Activated T-helper 2 cell treated with anti-CD3 and anti-CD28 coated beads, Interferon-gamma antibody, Interleukin-2, Interleukin-4, amounts not matched to agents 10 μg/mL and 5 μg/mL and 100 μg/mL, durations not matched to agents 14 hours and 24 hours and 36 hours (primary cell): ENCODE measurements at regions not wholly inside any gene's neighbourhood (a gene's known extent, or its start where the extent isn't known, plus 50 kb on each side); places are given as distances from the start of the nearest gene placed in this dataset.

ENCODE experiments used
- DNase-seq: peaks from one replicate; pipeline ENCODE4 v3.0.0; 2021; ENCODE audit warnings: low spot score
- H3K27ac Mint-ChIP-seq: one replicate; pipeline ENCODE4 v1.8.0; 2021; ENCODE audit warnings: mixed read lengths
- H3K27me3 Mint-ChIP-seq: one replicate; pipeline ENCODE4 v1.8.0; 2021; ENCODE audit warnings: low read depth, mixed read lengths
- H3K36me3 Mint-ChIP-seq: one replicate; pipeline ENCODE4 v1.8.0; 2021; ENCODE audit warnings: low read depth, mixed read lengths
- H3K4me1 Mint-ChIP-seq: one replicate; pipeline ENCODE4 v1.8.0; 2021; ENCODE audit warnings: low read depth, mixed read lengths
- H3K4me3 Mint-ChIP-seq: one replicate; pipeline ENCODE4 v1.8.0; 2021; ENCODE audit warnings: low read depth, mild to moderate bottlenecking, moderate library complexity, mixed read lengths
- H3K9me3 Mint-ChIP-seq: one replicate; pipeline ENCODE4 v1.8.0; 2021; ENCODE audit warnings: mixed read lengths
- intact Hi-C: fragments of 100-400 bp; cut with micrococcal nuclease; formaldehyde crosslinking; loops from one replicate; pipeline ENCODE4 v1.15.1; 2023

DNA sequence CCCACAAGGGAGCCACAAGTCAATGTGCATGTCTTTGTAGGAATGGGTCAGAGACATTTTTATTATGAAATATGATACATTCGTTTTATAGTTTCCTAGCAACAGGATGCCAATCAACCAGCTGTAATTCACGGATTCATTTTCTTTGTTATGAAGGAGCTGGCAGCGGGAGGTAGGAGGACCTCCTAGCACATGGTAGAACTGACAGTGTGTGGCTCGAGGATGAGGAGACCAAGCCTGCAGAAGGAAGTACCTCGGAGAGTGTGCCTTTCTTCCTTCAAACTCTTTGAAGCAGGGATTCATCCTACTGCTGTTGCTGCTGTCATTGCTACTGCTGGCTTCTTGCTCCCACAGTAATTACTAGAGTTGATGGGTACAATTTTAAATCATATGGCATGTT is 504.8 kb upstream of the KLHL29 start:
- Mint-ChIP-seq H3K36me3 (no peaks in the 10 kb centered on the region), H3K4me3 (no peak overlapping the region), H3K4me1 (no peaks in the 10 kb centered on the region), H3K27ac (no peak overlapping the region), H3K27me3 (no peaks in the 10 kb centered on the region), H3K9me3 (no peaks in the 10 kb centered on the region)
- no peak for DNase-seq
- intact Hi-C loops, result no loop called here

DNA sequence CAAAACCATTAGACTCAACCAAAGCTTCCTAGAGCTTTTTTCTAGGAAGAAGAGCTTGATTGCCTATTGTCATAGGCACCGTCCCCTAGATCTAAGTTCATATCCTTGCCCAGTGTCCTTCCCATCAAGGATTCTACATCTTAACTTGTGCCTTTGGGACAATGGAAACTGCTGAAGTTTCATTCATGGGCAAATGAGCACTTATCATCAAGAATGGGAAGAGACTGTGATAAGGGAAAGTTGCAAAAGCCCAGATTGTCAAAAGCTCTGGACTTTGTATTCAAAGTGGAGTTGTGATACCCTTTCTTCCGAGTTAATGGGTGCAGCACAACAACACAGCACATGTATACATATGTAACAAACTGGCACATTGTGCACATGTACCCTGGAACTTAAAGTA is 503.0 kb upstream of the KLHL29 start:
- Mint-ChIP-seq H3K27me3 (no peaks in the 10 kb centered on the region), H3K36me3 (no peaks in the 10 kb centered on the region), H3K4me3 (no peak overlapping the region), H3K4me1 (no peaks in the 10 kb centered on the region), H3K9me3 (no peaks in the 10 kb centered on the region), H3K27ac (no peak overlapping the region)
- intact Hi-C loops, result no loop called here
- DNase-seq, result no peak

DNA sequence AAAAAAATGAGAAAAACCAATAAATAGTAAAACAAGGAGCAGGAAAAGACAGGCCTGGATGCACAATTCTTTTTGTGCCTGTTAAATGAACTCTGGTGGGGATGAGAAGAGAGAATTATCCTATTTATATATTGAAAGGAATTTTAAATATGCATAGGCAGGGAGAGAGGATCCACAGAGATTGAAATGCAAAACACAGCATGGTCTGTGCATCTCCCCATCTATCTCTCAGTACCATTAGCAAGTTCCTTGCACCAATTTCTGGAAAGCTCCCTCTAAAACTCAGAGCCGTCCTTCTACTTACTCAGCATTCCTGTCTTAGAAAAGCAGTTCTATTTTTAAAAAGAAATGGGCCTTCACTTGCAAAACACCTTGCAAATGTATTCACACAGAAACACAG is 502.3 kb upstream of the KLHL29 start:
- intact Hi-C loops, result no loop called here
- no peaks in the 10 kb centered on the region for H3K27me3 Mint-ChIP-seq

DNA sequence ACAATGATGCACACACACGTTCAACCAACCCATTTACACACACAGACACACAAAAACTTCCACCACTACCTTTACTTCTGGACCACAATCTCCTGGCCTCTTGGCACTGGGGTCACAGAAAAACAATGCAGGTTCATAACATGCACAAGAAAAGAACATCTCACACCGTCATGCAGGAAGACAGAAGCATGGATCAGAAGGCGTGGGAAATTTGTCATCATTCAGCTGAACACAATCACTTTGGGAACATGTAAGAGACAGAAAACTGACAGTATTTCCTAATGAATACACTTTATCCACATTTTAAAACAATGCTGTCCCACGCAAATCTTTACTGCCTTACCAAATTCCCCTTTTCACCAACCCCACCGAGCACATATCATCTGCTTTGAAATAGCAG is 501.9 kb upstream of the KLHL29 start:
- Mint-ChIP-seq H3K9me3 (no peaks in the 10 kb centered on the region), H3K4me1 (no peaks in the 10 kb centered on the region), H3K36me3 (no peaks in the 10 kb centered on the region), H3K27ac (no peak overlapping the region), H3K27me3 (no peaks in the 10 kb centered on the region), H3K4me3 (no peak overlapping the region)
- intact Hi-C loops, result no loop called here
- no peak for DNase-seq

More for the DNA sequence above, 502.3 kb upstream of the KLHL29 start:
- no peak overlapping the region for H3K27ac Mint-ChIP-seq
- H3K36me3 Mint-ChIP-seq, result no peaks in the 10 kb centered on the region
- H3K4me3 Mint-ChIP-seq, result no peak overlapping the region
- no peaks in the 10 kb centered on the region for H3K9me3 Mint-ChIP-seq
- no peaks in the 10 kb centered on the region for H3K4me1 Mint-ChIP-seq
- no peak for DNase-seq

DNA sequence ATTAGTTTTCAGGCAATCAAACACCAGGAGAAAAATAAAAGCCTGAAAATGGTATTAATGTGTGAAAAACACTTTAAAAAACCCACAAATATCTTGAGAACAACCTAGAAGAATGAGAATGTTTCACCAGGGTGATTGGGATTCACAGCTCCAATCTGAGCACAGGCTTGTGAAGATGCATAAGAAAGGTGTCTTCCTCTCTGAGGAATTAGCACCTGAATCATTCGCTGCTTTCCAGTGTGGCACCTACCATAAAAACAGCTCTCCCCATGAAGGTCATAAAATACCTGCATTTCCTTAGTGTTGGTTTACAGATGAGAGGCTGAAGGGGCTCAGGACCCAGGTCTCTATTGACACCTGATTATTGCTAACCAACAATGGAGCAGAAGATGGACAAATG is 499.7 kb upstream of the KLHL29 start:
- no peak for DNase-seq
- Mint-ChIP-seq H3K4me3 (no peak overlapping the region), H3K4me1 (no peaks in the 10 kb centered on the region), H3K27me3 (no peaks in the 10 kb centered on the region), H3K27ac (no peak overlapping the region), H3K9me3 (no peaks in the 10 kb centered on the region), H3K36me3 (no peaks in the 10 kb centered on the region)
- intact Hi-C loops, result no loop called here

DNA sequence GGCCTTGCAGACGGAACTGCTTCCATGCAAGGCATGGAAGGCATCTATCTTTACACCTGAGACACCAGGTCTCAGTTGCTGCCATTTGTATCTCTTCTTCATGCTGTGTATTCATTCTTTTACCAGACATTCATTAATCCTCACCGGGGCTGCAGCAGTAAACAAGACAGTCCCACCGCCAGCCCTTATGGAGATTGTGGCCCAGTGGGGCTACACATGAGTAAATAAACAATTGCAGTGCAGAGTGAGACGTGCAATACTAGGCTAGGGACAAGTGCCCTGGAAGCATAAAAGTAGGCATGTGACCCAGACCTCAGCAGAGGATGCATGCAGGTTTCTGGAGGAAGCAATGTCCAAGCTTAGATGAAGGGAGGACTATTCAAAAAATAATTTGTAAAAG is 497.6 kb upstream of the KLHL29 start:
- no peak overlapping the region for H3K27ac Mint-ChIP-seq
- no peaks in the 10 kb centered on the region for H3K36me3 Mint-ChIP-seq
- no peaks in the 10 kb centered on the region for H3K9me3 Mint-ChIP-seq
- intact Hi-C loops, result no loop called here
- no peak overlapping the region for H3K4me3 Mint-ChIP-seq
- DNase-seq, result no peak
- H3K27me3 Mint-ChIP-seq, result no peaks in the 10 kb centered on the region
- no peaks in the 10 kb centered on the region for H3K4me1 Mint-ChIP-seq

DNA sequence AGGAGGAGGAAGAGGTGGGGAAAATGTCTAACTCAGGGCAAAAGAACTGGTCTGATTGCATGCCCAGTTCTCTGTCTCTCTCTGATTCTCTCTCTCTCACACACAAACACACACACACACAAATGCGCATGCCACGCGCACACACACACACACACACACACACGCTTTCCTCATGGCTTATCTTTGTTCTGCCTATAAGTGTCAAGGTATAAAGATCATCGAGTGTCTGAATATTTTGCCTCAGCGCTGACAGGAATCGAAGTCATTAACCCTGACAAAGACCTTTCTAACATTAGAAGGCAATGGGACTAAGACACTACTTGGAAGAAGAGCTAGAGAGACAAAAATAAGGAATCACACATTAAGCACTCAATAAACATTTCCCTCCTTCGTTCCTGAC is 497.1 kb upstream of the KLHL29 start:
- intact Hi-C loops, result no loop called here
- no peak overlapping the region for H3K4me3 Mint-ChIP-seq
- no peak overlapping the region for H3K27ac Mint-ChIP-seq
- H3K4me1 Mint-ChIP-seq, result no peaks in the 10 kb centered on the region
- H3K9me3 Mint-ChIP-seq, result no peaks in the 10 kb centered on the region
- H3K27me3 Mint-ChIP-seq, result no peaks in the 10 kb centered on the region
- no peaks in the 10 kb centered on the region for H3K36me3 Mint-ChIP-seq
- no peak for DNase-seq

DNA sequence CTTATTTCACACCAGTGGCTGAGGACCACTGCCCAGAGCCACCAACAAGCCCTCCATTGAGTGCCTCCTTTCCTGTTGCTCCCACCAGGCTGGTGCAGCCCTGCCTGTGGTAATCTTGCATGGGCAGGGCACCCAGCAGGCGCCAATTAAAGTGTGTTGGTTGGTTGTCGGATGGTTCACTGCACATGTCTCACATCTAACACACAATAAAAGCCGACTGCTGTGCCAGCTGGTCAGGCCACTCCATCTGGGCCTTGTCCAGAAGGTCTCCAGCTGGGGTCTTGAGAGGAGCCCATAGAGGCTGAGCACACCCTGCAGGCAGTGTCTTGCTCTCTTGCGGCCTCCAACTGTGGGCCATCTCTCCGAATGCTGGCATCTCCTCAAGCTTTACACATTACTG is 494.8 kb upstream of the KLHL29 start:
- no peak overlapping the region for H3K4me3 Mint-ChIP-seq
- H3K27ac Mint-ChIP-seq, result no peak overlapping the region
- H3K36me3 Mint-ChIP-seq, result no peaks in the 10 kb centered on the region
- H3K27me3 Mint-ChIP-seq, result no peaks in the 10 kb centered on the region
- H3K4me1 Mint-ChIP-seq, result no peaks in the 10 kb centered on the region
- intact Hi-C loops, result no loop called here
- no peaks in the 10 kb centered on the region for H3K9me3 Mint-ChIP-seq
- DNase-seq, result no peak

DNA sequence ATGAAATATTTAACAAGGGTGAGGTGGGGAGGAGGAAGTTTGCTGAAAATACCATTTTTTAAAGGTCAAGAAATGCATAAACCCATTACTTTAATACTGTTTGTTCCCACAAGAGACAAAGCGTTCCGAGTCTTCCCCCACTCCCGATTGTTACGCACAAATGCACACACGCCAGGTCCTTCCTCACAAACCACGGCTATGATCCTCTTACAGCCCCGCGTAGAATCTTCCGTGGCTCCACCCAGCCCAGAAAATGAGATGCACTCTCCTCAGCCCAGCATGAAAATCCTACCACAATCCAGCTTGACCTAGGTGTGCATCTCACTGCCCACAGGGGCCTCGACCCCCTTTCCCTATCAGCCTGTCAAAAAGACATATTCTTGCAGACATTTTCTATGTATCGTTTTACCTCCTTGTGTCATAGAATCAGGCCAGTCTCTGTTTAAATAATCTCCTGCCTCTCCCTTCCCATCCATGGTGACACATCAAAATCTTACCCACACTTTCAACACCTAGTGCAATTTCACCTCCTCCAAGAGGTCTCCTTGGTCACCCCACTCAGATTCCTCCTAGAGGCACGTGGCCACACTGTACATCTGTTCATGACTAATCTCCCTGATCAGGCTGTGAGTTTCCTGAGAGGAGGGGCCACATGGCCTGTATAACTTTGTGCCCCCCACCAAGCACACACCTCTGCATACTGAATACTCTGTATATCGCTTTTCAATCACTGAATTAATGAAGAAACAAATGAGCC is 491.0 kb upstream of the KLHL29 start:
- intact Hi-C loops, result no loop called here
- DNase-seq, result no peak
- Mint-ChIP-seq H3K36me3 (no peaks in the 10 kb centered on the region), H3K4me3 (no peak overlapping the region), H3K27me3 (no peaks in the 10 kb centered on the region), H3K9me3 (no peaks in the 10 kb centered on the region), H3K27ac (no peak overlapping the region), H3K4me1 (no peaks in the 10 kb centered on the region)

DNA sequence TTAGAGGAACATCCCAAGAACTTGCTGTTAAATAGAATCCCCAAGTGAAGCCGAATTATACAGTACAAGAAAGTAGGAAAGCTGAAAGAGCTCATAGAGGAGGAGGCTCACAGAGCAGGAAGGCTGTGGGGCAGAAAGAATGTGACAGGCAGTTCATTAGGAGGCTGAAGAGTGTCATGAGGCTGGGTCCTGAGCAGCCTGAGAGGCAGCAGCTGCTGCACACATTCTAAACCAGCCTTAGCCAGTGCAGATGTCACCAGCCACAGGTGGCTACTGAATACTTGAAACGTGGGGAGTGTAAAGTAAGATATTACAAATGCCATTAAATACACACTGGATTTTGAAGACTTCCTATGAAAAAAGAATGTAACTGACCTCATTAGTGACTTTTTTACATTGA is 490.2 kb upstream of the KLHL29 start:
- H3K27ac Mint-ChIP-seq, result no peak overlapping the region
- intact Hi-C loops, result no loop called here
- no peaks in the 10 kb centered on the region for H3K27me3 Mint-ChIP-seq
- no peaks in the 10 kb centered on the region for H3K4me1 Mint-ChIP-seq
- H3K36me3 Mint-ChIP-seq, result no peaks in the 10 kb centered on the region
- no peak overlapping the region for H3K4me3 Mint-ChIP-seq
- H3K9me3 Mint-ChIP-seq, result no peaks in the 10 kb centered on the region
- no peak for DNase-seq

DNA sequence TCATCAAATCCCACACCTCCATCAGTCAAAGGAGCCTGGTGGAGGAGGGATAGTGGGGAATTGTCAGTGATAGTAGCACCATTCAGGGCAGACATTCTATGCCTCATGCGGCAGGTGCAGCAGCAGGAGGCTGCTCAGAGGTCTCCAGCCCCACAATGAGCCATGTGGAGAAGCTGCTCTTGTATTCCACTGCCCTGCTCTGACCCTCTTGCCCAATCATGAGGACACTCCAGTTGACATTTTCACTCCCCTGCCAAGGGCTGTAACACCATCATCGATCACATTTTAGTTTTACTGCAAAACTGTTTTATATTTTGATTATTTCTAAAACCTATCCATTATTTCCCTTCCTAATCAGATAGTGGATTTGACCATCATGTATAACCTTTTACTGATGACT is 487.6 kb upstream of the KLHL29 start:
- no peak overlapping the region for H3K27ac Mint-ChIP-seq
- no peaks in the 10 kb centered on the region for H3K9me3 Mint-ChIP-seq
- intact Hi-C loops, result no loop called here
- H3K4me3 Mint-ChIP-seq, result no peak overlapping the region
- no peaks in the 10 kb centered on the region for H3K36me3 Mint-ChIP-seq
- H3K4me1 Mint-ChIP-seq, result no peaks in the 10 kb centered on the region
- no peak for DNase-seq
- no peaks in the 10 kb centered on the region for H3K27me3 Mint-ChIP-seq

DNA sequence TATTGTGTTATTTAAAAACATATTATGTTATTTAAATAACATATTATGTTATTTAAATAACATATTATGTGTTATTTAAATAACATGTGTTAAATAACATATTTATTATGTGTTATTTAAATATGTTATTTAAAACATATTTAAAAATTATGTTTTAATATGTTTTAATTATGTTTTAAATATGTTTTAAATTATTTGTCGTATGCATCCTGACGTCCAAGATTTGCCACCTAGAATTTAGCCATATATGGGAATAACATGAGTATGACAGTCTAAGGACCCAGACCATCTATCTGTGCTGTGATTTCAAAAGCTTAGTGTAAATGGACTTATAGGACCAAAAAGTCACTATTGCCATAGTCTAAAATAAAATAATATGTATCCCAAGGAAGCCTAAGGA is 484.3 kb upstream of the KLHL29 start:
- no peaks in the 10 kb centered on the region for H3K27me3 Mint-ChIP-seq
- no peaks in the 10 kb centered on the region for H3K36me3 Mint-ChIP-seq
- DNase-seq, result no peak
- no peak overlapping the region for H3K4me3 Mint-ChIP-seq
- no peak overlapping the region for H3K27ac Mint-ChIP-seq
- H3K4me1 Mint-ChIP-seq, result no peaks in the 10 kb centered on the region
- H3K9me3 Mint-ChIP-seq, result no peaks in the 10 kb centered on the region
- intact Hi-C loops, result no loop called here

DNA sequence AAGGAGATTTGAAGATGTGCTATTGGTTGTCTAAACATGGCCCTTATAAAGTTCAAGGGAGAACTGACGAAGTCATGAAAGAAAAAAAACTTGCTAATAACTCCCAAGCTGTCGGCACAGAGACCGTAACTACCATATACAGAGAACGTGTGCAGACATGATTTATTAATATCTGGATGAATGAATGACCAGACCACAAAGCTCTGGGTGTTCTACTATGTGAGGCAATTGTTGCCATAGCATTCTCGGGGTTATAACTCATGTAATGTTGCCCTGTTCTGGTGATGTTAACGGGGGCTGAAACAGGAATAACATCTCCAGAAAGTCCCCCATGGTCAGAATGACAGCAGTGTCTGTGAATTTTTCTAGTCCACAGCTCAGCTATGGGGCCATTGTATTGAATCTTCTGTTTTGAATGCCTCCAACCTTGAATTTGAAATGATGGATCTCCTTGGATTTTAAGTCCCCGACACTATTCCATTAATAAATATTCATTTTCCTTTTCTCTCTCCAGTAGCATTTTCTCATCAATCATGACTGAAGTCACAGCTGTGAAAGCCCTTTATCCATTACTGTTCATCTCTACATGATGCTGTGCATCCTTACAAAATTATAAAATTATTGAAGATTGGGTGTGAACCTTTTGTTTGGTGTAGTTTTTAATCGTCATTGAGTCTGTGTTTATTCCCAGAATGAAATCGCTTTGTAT is 483.4 kb upstream of the KLHL29 start:
- Mint-ChIP-seq H3K4me1 (no peaks in the 10 kb centered on the region), H3K9me3 (no peaks in the 10 kb centered on the region), H3K4me3 (no peak overlapping the region), H3K27me3 (no peaks in the 10 kb centered on the region), H3K27ac (no peak overlapping the region), H3K36me3 (no peaks in the 10 kb centered on the region)
- no peak for DNase-seq
- intact Hi-C loops, result no loop called here
